ENCODE measurements at regions not wholly inside any gene's neighbourhood (a gene's known extent, or its start where the extent isn't known, plus 50 kb on each side); places are given as distances from the start of the nearest gene placed in this dataset.

- Histone ChIP-seq H3K36me3 (ENCODE audit: control insufficient read depth, insufficient read depth, low read length) (no peaks in the 10 kb centered on the region), H3K4me1 (ENCODE audit: control insufficient read depth, insufficient read depth, low read length) (no peaks in the 10 kb centered on the region), H3K27me3 (ENCODE audit: control insufficient read depth, insufficient read depth, low read length) (no peaks in the 10 kb centered on the region), H3K4me3 (ENCODE audit: low read depth in 2 of 2, low read length in 2 of 2) (no peak overlapping the region), H3K9me3 (ENCODE audit: control insufficient read depth, insufficient read depth, low read depth, low read length) (no peaks in the 10 kb centered on the region), H3K27ac (ENCODE audit: low read length) (no peak overlapping the region)
- no TSS peak for BruUV-seq (replicated peaks)
- in situ Hi-C loops (cut with HindIII; ENCODE audit: low pct_unique_long_range_greater_than_20kb, low sequenced_read_pairs) = no loop called here
- CTCF ChIA-PET = no interaction called here
- DNase-seq (ENCODE audit: low read depth, low spot score) (no peak), ATAC-seq (no peak)
- no peak for TF ChIP-seq REST (IDR thresholded peaks at IDR 0.05; ENCODE audit: insufficient read depth in 1 of 2, low read depth in 2 of 2, low read length in 1 of 2)
- TF ChIP-seq SIN3A (IDR thresholded peaks at IDR 0.05; ENCODE audit: borderline replicate concordance, insufficient read depth, low read depth, low read length) = no peak
- TF ChIP-seq TCF7L2 (IDR thresholded peaks at IDR 0.05; ENCODE audit: low read depth, low read length) = no peak
- TF ChIP-seq CTCF (IDR thresholded peaks at IDR 0.05) = no peak
- no peak for TF ChIP-seq POLR2AphosphoS5 (IDR thresholded peaks at IDR 0.05; ENCODE audit: low read depth, low read length)
- POLR2A ChIA-PET = no interaction called here
- intact Hi-C loops (cut with micrococcal nuclease; ENCODE audit: unreplicated experiment) = no loop called here
Observed at GRCh38 chr18:56067969-56068671, 480.1 kb upstream of the TCF4 start.

GRCh38 chr18:56067214-56067894 lies 479.4 kb upstream of the TCF4 start:
- Histone ChIP-seq H3K9me3 (ENCODE audit: control insufficient read depth, insufficient read depth, low read depth, low read length) (no peaks in the 10 kb centered on the region), H3K4me1 (ENCODE audit: control insufficient read depth, insufficient read depth, low read length) (no peaks in the 10 kb centered on the region), H3K36me3 (ENCODE audit: control insufficient read depth, insufficient read depth, low read length) (no peaks in the 10 kb centered on the region), H3K27me3 (ENCODE audit: control insufficient read depth, insufficient read depth, low read length) (no peaks in the 10 kb centered on the region), H3K27ac (ENCODE audit: low read length) (no peak overlapping the region), H3K4me3 (ENCODE audit: low read depth in 2 of 2, low read length in 2 of 2) (no peak overlapping the region)
- ChIA-PET POLR2A (no interaction called here), CTCF (no interaction called here)
- no peak for DNase-seq (ENCODE audit: low read depth, low spot score)
- intact Hi-C loops (cut with micrococcal nuclease; ENCODE audit: unreplicated experiment) (no loop called here), in situ Hi-C loops (cut with HindIII; ENCODE audit: low pct_unique_long_range_greater_than_20kb, low sequenced_read_pairs) (no loop called here)
- no peak for ATAC-seq
- TF ChIP-seq SIN3A (IDR thresholded peaks at IDR 0.05; ENCODE audit: borderline replicate concordance, insufficient read depth, low read depth, low read length) (no peak), TCF7L2 (IDR thresholded peaks at IDR 0.05; ENCODE audit: low read depth, low read length) (no peak), CTCF (IDR thresholded peaks at IDR 0.05) (no peak), POLR2AphosphoS5 (IDR thresholded peaks at IDR 0.05; ENCODE audit: low read depth, low read length) (no peak), REST (IDR thresholded peaks at IDR 0.05; ENCODE audit: insufficient read depth in 1 of 2, low read depth in 2 of 2, low read length in 1 of 2) (no peak)
- no TSS peak for BruUV-seq (replicated peaks)

Data from Panc1 (cell line).